Endothelial cell of umbilical vein (primary cell): ENCODE measurements at regions not wholly inside any gene's neighbourhood (a gene's known extent, or its start where the extent isn't known, plus 50 kb on each side); places are given as distances from the start of the nearest gene placed in this dataset.

Source experiments
- BruUV-seq: library from RNA; stranded (reverse); fragments of 400-500 nt; replicated peaks from 2 replicates; lab custom pipeline; 2021; lab: Mats Ljungman, UMichigan
- CTCF ChIA-PET: fragments of 300-600, 350-600 bp; sonication (Branson Sonifier 250); formaldehyde crosslinking; loops from one replicate; lab custom pipeline; 2021; ENCODE audit warnings: antibody characterized with exemption, inconsistent platforms; lab: Charles Lee
- POLR2A ChIA-PET: fragments of 300-600, 350-600 bp; sonication (Branson Sonifier 250); formaldehyde crosslinking; loops from one replicate; lab custom pipeline; 2021; ENCODE audit warnings: antibody characterized with exemption, inconsistent platforms; lab: Charles Lee
- DNase-seq: peaks from one replicate; pipeline ENCODE4 v3.0.0-alpha.2; 2011; ENCODE audit warnings: low read depth, low spot score
- FAIRE-seq: peaks from 2 replicates; lab custom pipeline; 2011; peaks lifted over from hg19 to GRCh38; lab: Jason Lieb, UNC
- H2AFZ ChIP-seq: 2 replicates; pipeline ENCODE4 v1.6.0; 2012; ENCODE audit warnings: low read depth, low read length, control low read depth, inconsistent platforms
- H3K27ac ChIP-seq: 2 replicates; pipeline ENCODE4 v1.5.1; 2011; ENCODE audit warnings: low read depth, mild to moderate bottlenecking, control low read depth, low read length, moderate library complexity; ENCODE audit not compliant: insufficient read depth
- H3K27me3 ChIP-seq, 2 experiments: 2 replicates each; pipeline versions ENCODE4 v1.6.0 to v1.6.1; 2011; ENCODE audit warnings: low read length in 2 of 2, mixed read lengths in 1 of 2; ENCODE audit not compliant: control insufficient read depth in 2 of 2, insufficient read depth in 2 of 2
- H3K36me3 ChIP-seq, 2 experiments: 2 replicates in 1 of 2; 3 replicates in 1 of 2; pipeline ENCODE4 v1.5.1; 2011; ENCODE audit warnings: low read length in 2 of 2, mild to moderate bottlenecking in 1 of 2, moderate library complexity in 1 of 2; ENCODE audit not compliant: control insufficient read depth in 2 of 2, insufficient read depth in 2 of 2; ENCODE audit errors: extremely low read depth in 1 of 2
- H3K4me1 ChIP-seq: 3 replicates; pipeline ENCODE4 v1.5.1; 2011; ENCODE audit warnings: mild to moderate bottlenecking, low read length; ENCODE audit not compliant: control insufficient read depth, insufficient read depth; ENCODE audit errors: extremely low read depth
- H3K4me2 ChIP-seq: 2 replicates; pipeline ENCODE4 v1.6.1; 2011; ENCODE audit warnings: low read length, control low read depth, mixed read lengths; ENCODE audit not compliant: insufficient read depth
- H3K4me3 ChIP-seq, 3 experiments: fragments of 200-600 bp in 1 of 3; sonication (generic), shearing (Covaris generic) in 1 of 3; replicated peaks in 1 of 3; 2 replicates each; pipeline ENCODE4 v1.5.1; 2011 to 2016; ENCODE audit warnings: control low read depth in 3 of 3, low read length in 3 of 3, mild to moderate bottlenecking in 2 of 3, inconsistent platforms in 1 of 3, low read depth in 1 of 3, moderate library complexity in 1 of 3; ENCODE audit not compliant: insufficient read depth in 1 of 3
- H3K79me2 ChIP-seq: 2 replicates; pipeline ENCODE4 v1.6.0; 2012; ENCODE audit warnings: low read length, inconsistent platforms; ENCODE audit not compliant: control insufficient read depth, insufficient read depth
- H3K9ac ChIP-seq: replicated peaks from 2 replicates; pipeline ENCODE3; 2011; ENCODE audit warnings: low read length, control low read depth; ENCODE audit not compliant: insufficient read depth; ENCODE audit errors: extremely low read depth
- H3K9me1 ChIP-seq: replicated peaks from 3 replicates; pipeline ENCODE4 v1.6.0; 2011; ENCODE audit warnings: mild to moderate bottlenecking, low read length; ENCODE audit not compliant: control insufficient read depth, insufficient read depth; ENCODE audit errors: extremely low read depth
- H3K9me3 ChIP-seq: replicated peaks from 2 replicates; pipeline ENCODE4 v1.5.1; 2012; ENCODE audit warnings: low read length, inconsistent platforms; ENCODE audit not compliant: control insufficient read depth, insufficient read depth
- H4K20me1 ChIP-seq: replicated peaks from 2 replicates; pipeline ENCODE3; 2011; ENCODE audit warnings: mild to moderate bottlenecking, low read length; ENCODE audit not compliant: control insufficient read depth, insufficient read depth; ENCODE audit errors: extremely low read depth
- EZH2 ChIP-seq: IDR thresholded peaks from 2 replicates; pipeline ENCODE4 v1.6.1; 2012; ENCODE audit warnings: borderline replicate concordance, low read depth, mild to moderate bottlenecking, moderate library complexity, low read length, inconsistent platforms; ENCODE audit not compliant: severe bottlenecking
- FOS ChIP-seq: IDR thresholded peaks from 2 replicates; pipeline ENCODE4 v1.6.1; 2011; ENCODE audit warnings: mild to moderate bottlenecking, low read length, moderate library complexity, borderline replicate concordance; ENCODE audit not compliant: insufficient read depth
- GATA2 ChIP-seq: IDR thresholded peaks from 2 replicates; pipeline ENCODE4 v1.7.0; 2011; ENCODE audit warnings: low read depth, mild to moderate bottlenecking, moderate library complexity, mixed read lengths, low read length; ENCODE audit not compliant: insufficient read length, insufficient read depth
- JUN ChIP-seq: IDR thresholded peaks from 2 replicates; pipeline ENCODE4 v1.6.1; 2011; ENCODE audit warnings: borderline replicate concordance, low read depth; ENCODE audit not compliant: insufficient read length, insufficient read depth
- MYC ChIP-seq: IDR thresholded peaks from one replicate; pipeline ENCODE4 v1.6.1; 2011; ENCODE audit warnings: mild to moderate bottlenecking, low read depth, low read length
- POLR2A ChIP-seq: IDR thresholded peaks from 2 replicates; pipeline ENCODE4 v1.6.1; 2012; ENCODE audit warnings: low read depth, mild to moderate bottlenecking, control low read depth, low read length
- POLR2AphosphoS5 ChIP-seq: IDR thresholded peaks from 2 replicates; pipeline ENCODE4 v1.6.1; 2012; ENCODE audit warnings: low read depth, mild to moderate bottlenecking, control low read depth, low read length, moderate library complexity; ENCODE audit not compliant: insufficient read depth
- dilution Hi-C: fragments of 300-500 bp; cut with MboI; formaldehyde crosslinking; loops from one replicate; pipeline ENCODE4 v1.15.0; 2019; ENCODE audit warnings: low sequenced_read_pairs; ENCODE audit not compliant: extremely low pct_ligation_motif_present
- intact Hi-C: fragments of 100-400 bp; cut with micrococcal nuclease; formaldehyde crosslinking; loops from one replicate; pipeline ENCODE4 v1.10.0; 2022
- TF ChIP-seq, protein P1 (sequence below): IDR thresholded peaks from 2 replicates; pipeline ENCODE4 v1.6.1; 2011; ENCODE audit not compliant: insufficient read depth, insufficient read length
- TF ChIP-seq, protein P2 (sequence below), 2 donors: IDR thresholded peaks; 1 replicate in 1 of 2; 2 replicates in 1 of 2; pipeline ENCODE4 v1.5.1; 2011; ENCODE audit warnings: low read length in 2 of 2, mild to moderate bottlenecking in 2 of 2, moderate library complexity in 2 of 2, control low read depth in 1 of 2, inconsistent platforms in 1 of 2, low read depth in 1 of 2; ENCODE audit not compliant: insufficient read depth in 1 of 2; ENCODE audit errors: extremely low read depth in 1 of 2

DNA sequence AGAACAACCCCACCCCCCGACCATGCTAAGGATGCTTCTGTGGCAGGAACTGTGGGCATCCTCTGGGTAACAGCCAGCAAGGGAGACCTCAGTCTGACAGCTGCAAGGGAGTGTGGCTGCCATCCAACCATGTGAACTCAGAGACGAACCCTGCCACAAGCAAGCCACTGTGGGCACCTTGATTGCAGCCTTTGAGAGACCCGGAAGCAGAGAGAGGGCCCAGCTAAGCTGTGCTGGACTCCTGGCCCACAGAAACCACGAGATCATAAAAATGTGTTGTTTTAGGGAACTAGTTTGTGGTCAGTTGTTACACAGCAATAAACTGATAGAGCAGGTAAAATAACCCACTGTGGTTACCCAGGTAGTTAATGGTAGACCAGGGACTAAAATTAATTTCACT, 414.6 kb downstream of the CDH26 start:
- POLR2A ChIA-PET: no interaction called here
- H2AFZ ChIP-seq: no peak overlapping the region
- H3K4me3 ChIP-seq: no peak overlapping the region
- no peaks in the 10 kb centered on the region for H3K27me3 ChIP-seq
- no peak overlapping the region for H3K9ac ChIP-seq
- H4K20me1 ChIP-seq: no peaks in the 10 kb centered on the region
- BruUV-seq: no TSS peak
- H3K27ac ChIP-seq: no peak overlapping the region
- FAIRE-seq (no peak), DNase-seq (no peak)
- CTCF ChIA-PET: no interaction called here
- H3K4me1 ChIP-seq: no peaks in the 10 kb centered on the region
- no peaks in the 10 kb centered on the region for H3K9me1 ChIP-seq
- no peaks in the 10 kb centered on the region for H3K36me3 ChIP-seq
- H3K79me2 ChIP-seq: no peaks in the 10 kb centered on the region
- dilution Hi-C loops (no loop called here), intact Hi-C loops (no loop called here)
- TF ChIP-seq GATA2 (no peak), POLR2A (no peak), JUN (no peak), EZH2 (no peak), FOS (no peak), POLR2AphosphoS5 (no peak), MYC (no peak)
- TF ChIP-seq, protein P1, sequence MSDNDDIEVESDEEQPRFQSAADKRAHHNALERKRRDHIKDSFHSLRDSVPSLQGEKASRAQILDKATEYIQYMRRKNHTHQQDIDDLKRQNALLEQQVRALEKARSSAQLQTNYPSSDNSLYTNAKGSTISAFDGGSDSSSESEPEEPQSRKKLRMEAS: no peak
- TF ChIP-seq, protein P2, sequence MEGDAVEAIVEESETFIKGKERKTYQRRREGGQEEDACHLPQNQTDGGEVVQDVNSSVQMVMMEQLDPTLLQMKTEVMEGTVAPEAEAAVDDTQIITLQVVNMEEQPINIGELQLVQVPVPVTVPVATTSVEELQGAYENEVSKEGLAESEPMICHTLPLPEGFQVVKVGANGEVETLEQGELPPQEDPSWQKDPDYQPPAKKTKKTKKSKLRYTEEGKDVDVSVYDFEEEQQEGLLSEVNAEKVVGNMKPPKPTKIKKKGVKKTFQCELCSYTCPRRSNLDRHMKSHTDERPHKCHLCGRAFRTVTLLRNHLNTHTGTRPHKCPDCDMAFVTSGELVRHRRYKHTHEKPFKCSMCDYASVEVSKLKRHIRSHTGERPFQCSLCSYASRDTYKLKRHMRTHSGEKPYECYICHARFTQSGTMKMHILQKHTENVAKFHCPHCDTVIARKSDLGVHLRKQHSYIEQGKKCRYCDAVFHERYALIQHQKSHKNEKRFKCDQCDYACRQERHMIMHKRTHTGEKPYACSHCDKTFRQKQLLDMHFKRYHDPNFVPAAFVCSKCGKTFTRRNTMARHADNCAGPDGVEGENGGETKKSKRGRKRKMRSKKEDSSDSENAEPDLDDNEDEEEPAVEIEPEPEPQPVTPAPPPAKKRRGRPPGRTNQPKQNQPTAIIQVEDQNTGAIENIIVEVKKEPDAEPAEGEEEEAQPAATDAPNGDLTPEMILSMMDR (IDR thresholded peaks at IDR 0.05; ENCODE audit: extremely low read depth in 1 of 2, insufficient read depth in 1 of 2, low read depth in 1 of 2, low read length in 2 of 2): no peak
- no peak overlapping the region for H3K4me2 ChIP-seq
- peaks cover 2% of the 10 kb centered on the region for H3K9me3 ChIP-seq
